T-helper 2 cell treated with Interferon-gamma antibody and Interleukin-4, amounts not matched to agents 100 ng/mL and 5 ng/mL, for 36 hours (primary cell): ENCODE measurements at regions not wholly inside any gene's neighbourhood (a gene's known extent, or its start where the extent isn't known, plus 50 kb on each side); places are given as distances from the start of the nearest gene placed in this dataset.
"Not testable (repeated sequence)": the region's sequence is repeated elsewhere in the genome, so short reads cannot be mapped to it uniquely, and the experiment has no call there.

Experiments
- intact Hi-C: fragments of 100-400 bp; cut with micrococcal nuclease; formaldehyde crosslinking; loops from one replicate; pipeline ENCODE4 v1.15.1; 2023

DNA sequence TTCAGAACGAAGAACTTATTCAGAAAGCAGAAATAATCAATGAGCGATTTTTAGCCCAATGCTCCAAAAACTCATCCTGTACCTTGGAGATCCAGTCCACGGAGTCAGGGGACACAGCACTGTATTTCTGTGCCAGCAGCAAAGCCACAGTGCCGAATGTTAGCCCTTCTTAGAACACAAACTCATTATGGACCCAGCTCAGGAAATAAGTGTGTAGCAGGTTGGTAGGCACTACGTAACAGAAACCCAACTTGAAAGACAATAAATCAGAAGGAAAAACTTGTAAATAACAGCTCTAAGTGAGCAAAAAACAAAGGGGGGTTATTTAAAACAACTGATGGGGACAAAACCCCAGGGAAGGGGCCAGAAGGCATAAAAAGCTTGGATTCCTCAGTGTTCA lies 112.0 kb upstream of the PRSS1 start:
- intact Hi-C loops, result loop anchor here (1.0 to 10.0 kb wide), 2 partner anchors 78 to 146 kb away; no protein-coding TSS in a partner anchor

- intact Hi-C loops, result loop anchor here (1.0 to 10.0 kb wide), 2 partner anchors 78 to 147 kb away; no protein-coding TSS in a partner anchor
Measured at GRCh38 chr7:142636751-142637150, 112.5 kb upstream of the PRSS1 start.

- intact Hi-C loops, result loop anchor here (10.0 kb wide), 1 partner anchor 79 kb away; no protein-coding TSS in a partner anchor
Measured at GRCh38 chr7:142636107-142636506, 113.2 kb upstream of the PRSS1 start.

GRCh38 chr7:142632271-142633134 lies 116.8 kb upstream of the PRSS1 start:
- intact Hi-C loops, result loop anchor here (1.0 to 10.0 kb wide), 5 partner anchors 35 to 371 kb away; no protein-coding TSS in a partner anchor

DNA sequence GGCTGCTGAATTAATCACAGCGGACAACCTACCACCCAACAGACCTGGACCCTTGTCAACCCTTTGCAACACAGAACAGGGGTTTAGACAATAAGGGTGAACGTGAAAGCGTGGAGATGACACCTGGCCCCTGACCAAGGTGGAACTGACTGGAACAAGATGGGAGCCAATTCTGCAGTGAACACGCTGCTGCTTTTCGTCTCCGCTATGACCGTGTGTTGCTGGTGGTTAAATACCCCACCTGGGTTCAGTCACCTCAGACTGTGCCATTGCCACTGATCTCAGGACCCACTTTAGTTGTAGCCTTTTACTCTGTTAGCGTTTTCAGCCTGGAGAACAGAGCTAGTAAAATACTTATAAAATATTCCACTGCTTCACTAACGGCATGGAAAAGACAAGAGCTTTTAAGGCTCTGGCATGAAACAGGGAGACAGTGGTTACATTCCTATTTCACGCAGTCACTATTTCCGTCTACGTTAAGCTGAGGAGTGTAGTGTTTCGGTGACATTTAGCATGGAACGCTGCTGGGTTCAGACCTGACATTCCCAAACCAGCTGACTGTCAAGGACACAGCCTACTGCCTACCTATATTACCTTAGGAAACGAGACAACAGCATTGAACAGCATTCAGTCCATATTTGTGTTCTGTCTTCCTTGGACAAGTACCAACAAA lies 119.5 kb upstream of the PRSS1 start:
- intact Hi-C loops, result loop anchor here (5.0 to 10.0 kb wide), 2 partner anchors 38 to 85 kb away; no protein-coding TSS in a partner anchor

DNA sequence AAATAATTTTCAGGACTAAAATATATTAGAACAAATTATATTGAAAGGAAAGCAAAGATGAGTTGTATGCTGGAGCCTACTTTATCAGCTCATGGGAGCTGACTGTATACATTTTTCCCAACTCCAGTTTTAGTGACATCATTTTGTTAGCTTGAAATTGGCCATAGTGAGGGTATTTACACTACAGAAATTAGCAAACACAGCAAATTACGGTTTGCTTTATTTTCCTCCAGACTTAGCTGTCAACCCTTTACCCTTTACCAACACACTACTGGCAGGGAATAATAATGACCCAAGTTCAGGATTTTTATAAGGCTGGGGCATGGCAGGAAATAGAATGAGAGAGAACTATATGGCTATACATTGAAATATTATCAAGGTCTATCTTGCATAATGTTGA lies 120.3 kb upstream of the PRSS1 start:
- intact Hi-C loops, result no loop called here

GRCh38 chr7:142627223-142627622 lies 122.0 kb upstream of the PRSS1 start:
- intact Hi-C loops, result not testable (repeated sequence)

- intact Hi-C loops, result no loop called here
Measured at GRCh38 chr7:142626420-142627035, 122.7 kb upstream of the PRSS1 start.

DNA sequence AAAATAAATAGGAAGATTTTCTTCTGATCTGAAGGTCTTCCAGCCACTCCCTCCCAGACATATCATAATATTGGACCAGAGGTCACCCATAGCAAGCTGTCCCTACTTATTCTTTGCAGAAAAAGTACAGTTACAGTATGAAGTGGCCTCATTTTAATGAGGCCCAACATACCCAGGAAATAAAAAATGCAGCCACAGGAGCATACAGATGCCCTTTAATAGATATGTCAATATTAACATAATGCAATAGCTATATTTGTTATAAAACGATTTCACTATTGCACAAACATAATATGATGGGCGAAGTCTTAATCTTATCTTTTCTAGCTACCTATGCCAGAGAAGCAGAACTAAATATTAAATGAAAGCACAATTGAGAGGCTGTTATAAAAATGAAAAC lies 124.1 kb upstream of the PRSS1 start:
- intact Hi-C loops, result not testable (repeated sequence)

- intact Hi-C loops, result no loop called here
Measured at GRCh38 chr7:142620402-142620801, 128.9 kb upstream of the PRSS1 start.

GRCh38 chr7:142618655-142619351 lies 130.5 kb upstream of the PRSS1 start:
- intact Hi-C loops, result no loop called here

DNA sequence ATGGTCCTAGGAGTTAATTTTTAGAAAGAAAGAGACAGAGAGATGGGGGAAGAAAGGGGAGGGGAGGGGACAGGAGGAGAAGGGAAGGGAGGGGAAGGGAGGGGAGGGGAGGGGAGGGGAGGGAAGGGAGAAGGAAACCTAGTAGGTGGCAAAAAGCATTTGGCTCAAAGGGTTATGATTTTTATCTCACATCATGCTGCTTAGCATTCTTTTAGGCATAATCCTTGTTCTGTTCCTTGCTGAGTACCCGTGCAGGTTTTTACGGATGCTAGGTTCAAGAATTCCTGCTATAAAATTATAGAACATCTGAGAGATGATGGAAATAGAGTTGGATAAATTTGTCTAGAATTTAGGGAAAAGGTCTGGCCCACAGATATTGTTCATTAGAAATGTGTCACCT lies 132.4 kb upstream of the PRSS1 start:
- intact Hi-C loops, result no loop called here

DNA sequence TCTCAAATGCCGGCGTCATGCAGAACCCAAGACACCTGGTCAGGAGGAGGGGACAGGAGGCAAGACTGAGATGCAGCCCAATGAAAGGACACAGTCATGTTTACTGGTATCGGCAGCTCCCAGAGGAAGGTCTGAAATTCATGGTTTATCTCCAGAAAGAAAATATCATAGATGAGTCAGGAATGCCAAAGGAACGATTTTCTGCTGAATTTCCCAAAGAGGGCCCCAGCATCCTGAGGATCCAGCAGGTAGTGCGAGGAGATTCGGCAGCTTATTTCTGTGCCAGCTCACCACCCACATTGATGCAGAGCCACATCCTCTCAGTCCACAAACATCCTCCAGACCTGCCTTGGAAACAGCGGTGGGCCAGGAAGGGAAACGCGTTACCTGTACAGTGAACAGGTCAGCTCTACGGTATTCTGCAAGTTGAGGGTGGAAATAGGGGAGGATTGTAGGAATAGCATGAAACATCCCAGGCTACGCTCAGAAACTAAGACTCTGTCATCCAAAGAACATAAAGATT lies 133.1 kb upstream of the PRSS1 start:
- intact Hi-C loops, result no loop called here

DNA sequence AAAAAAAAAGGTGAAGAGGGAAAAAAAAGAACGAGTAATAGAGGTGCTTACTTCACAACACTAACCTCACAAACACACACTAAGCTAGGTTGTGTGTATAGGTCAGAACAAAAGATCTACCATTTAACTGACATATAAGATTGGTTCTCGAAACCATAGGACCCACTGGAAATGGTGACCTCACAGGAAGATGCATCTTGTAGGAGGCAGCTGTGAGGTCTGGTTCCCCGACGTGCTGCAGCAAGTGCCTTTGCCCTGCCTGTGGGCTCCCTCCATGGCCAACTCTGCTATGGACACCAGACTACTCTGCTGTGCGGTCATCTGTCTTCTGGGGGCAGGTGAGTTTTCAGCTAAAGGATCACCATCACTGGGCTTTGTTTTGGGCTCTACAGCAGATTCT lies 133.8 kb upstream of the PRSS1 start:
- intact Hi-C loops, result no loop called here

- intact Hi-C loops, result no loop called here
Measured at GRCh38 chr7:142614116-142614515, 135.2 kb upstream of the PRSS1 start.

- intact Hi-C loops, result no loop called here
Measured at GRCh38 chr7:142612237-142612881, 136.9 kb upstream of the PRSS1 start.

DNA sequence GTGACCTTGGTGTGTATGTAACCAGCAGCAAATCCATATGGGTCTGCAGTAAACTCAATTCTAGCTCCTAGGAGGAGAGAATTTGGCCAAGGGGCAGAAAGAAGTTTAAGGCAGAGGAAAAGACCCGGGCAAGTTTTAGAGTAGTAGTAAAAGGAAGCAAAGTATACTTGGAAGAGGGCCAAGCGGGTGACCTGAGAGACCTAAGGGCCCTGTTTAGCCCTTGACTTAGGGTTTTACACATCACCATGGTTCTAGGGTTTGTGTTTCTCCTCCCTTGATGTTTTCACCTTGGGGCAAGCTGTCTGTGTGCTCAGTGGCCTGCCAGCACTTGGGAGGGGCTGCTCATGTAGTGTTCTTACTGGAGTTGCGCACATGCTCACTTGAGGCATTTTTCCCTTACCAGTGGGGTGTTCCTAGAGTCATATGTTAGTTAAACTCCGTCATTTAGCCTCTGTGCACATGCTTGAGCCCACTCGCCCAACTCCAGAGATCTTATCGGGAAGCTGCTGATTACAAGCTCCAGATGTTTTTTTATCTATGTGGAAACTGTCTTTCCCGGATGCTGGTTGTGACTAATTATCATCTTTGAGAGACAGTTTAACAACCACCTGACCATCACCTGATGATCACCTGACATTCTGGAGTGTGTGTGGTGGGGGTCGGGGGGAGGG lies 137.6 kb upstream of the PRSS1 start:
- intact Hi-C loops, result no loop called here

DNA sequence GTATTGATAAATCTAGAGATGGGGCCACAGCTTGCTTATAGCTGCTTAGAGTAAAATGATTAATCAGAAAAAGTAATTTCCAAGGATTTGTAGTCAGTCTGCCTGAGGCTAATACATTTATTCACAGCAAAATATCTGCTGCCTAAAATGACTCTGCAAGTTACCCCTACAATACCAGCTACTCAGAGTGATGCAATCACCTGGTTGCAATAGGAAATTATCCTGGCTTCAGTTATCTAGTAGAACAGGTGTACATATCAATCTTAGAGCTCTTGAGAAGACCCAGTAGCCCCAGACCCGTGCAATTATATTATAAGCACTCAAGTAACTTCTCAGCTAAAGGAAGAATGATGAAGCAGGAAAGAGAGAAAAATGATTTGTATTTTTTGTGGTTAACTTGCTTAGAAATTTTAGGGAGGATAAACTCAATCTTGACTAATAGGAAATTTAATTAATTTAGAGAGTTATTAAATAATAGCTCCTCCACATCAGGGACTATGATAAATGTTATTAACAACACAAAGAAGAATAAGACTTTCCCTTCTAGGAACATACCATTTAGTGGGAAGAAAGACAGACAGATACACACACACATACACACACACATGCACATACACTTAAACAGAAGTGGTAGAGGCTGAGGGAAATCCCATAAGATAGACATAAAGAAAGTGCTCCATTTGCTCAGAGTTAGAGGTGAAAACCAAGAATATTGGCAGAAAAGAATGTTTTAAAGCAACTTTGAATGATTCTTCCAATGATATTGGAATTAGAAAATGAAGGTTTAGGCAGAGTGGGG lies 140.4 kb upstream of the PRSS1 start:
- intact Hi-C loops, result loop anchor here (5.0 to 10.0 kb wide), 2 partner anchors 243 to 606 kb away; no protein-coding TSS in a partner anchor

GRCh38 chr7:142607351-142607750 lies 141.9 kb upstream of the PRSS1 start:
- intact Hi-C loops, result loop anchor here (5.0 to 10.0 kb wide), 2 partner anchors 245 to 607 kb away; no protein-coding TSS in a partner anchor
